ENCODE measurements at regions not wholly inside any gene's neighbourhood (a gene's known extent, or its start where the extent isn't known, plus 50 kb on each side); places are given as distances from the start of the nearest gene placed in this dataset.
"Not testable (repeated sequence)": the region's sequence is repeated elsewhere in the genome, so short reads cannot be mapped to it uniquely, and the experiment has no call there.

GRCh38 chr5:68053202-68053601 lies 162.4 kb upstream of the PIK3R1 start:
- Mint-ChIP-seq H3K9me3 (ENCODE audit: unreplicated experiment) (peaks cover 10% of the 10 kb centered on the region), H3K4me1 (ENCODE audit: low read depth, unreplicated experiment) (peaks cover 3% of the 10 kb centered on the region), H3K36me3 (ENCODE audit: low read depth, unreplicated experiment) (no peaks in the 10 kb centered on the region), H3K27ac (ENCODE audit: unreplicated experiment) (no peak overlapping the region), H3K27me3 (ENCODE audit: low read depth, unreplicated experiment) (no peaks in the 10 kb centered on the region), H3K4me3 (ENCODE audit: unreplicated experiment) (no peak overlapping the region)
- H3K4me2 ChIP-seq (ENCODE audit: low read length): no peak overlapping the region
- H3K36me3 ChIP-seq (ENCODE audit: insufficient read depth, low read length): no peaks in the 10 kb centered on the region
- H2AFZ ChIP-seq (ENCODE audit: low read depth, low read length): no peak overlapping the region
- no peak for FAIRE-seq
- no peak overlapping the region for H3K9ac ChIP-seq (ENCODE audit: low read length)
- no peaks in the 10 kb centered on the region for H3K9me3 ChIP-seq (ENCODE audit: insufficient read depth, low read depth, low read length)
- no peaks in the 10 kb centered on the region for H3K79me2 ChIP-seq (ENCODE audit: insufficient read depth, low read length)
- TF ChIP-seq EZH2 (IDR thresholded peaks at IDR 0.05; ENCODE audit: insufficient read depth, low read length) (no peak), CTCF (IDR thresholded peaks at IDR 0.05; ENCODE audit: insufficient read depth, low read depth, low read length) (no peak)
- DNase-seq (ENCODE audit: low read depth): peak; percentile 31
- H3K4me1 ChIP-seq (ENCODE audit: insufficient read depth, low read length): no peaks in the 10 kb centered on the region
- H3K27me3 ChIP-seq (ENCODE audit: insufficient read depth, low read length): no peaks in the 10 kb centered on the region
- no peak overlapping the region for H3K4me3 ChIP-seq (ENCODE audit: insufficient read depth, low read depth, low read length)
- no peaks in the 10 kb centered on the region for H4K20me1 ChIP-seq (ENCODE audit: insufficient read depth, low read length)
- no peak overlapping the region for H3K27ac ChIP-seq (ENCODE audit: low read depth, low read length)

GRCh38 chr5:68049053-68049713 lies 166.4 kb upstream of the PIK3R1 start:
- no peak for TF ChIP-seq EZH2 (IDR thresholded peaks at IDR 0.05; ENCODE audit: insufficient read depth, low read length)
- no peak for TF ChIP-seq CTCF (IDR thresholded peaks at IDR 0.05; ENCODE audit: insufficient read depth, low read depth, low read length)
- Histone ChIP-seq H3K9ac (ENCODE audit: low read length) (no peak overlapping the region), H3K4me2 (ENCODE audit: low read length) (no peak overlapping the region), H3K27ac (ENCODE audit: low read depth, low read length) (no peak overlapping the region), H3K4me1 (ENCODE audit: insufficient read depth, low read length) (peaks cover 14% of the 10 kb centered on the region), H3K27me3 (ENCODE audit: insufficient read depth, low read length) (no peaks in the 10 kb centered on the region), H3K36me3 (ENCODE audit: insufficient read depth, low read length) (no peaks in the 10 kb centered on the region), H2AFZ (ENCODE audit: low read depth, low read length) (no peak overlapping the region), H3K4me3 (ENCODE audit: insufficient read depth, low read depth, low read length) (no peak overlapping the region), H3K79me2 (ENCODE audit: insufficient read depth, low read length) (no peaks in the 10 kb centered on the region), H3K9me3 (ENCODE audit: insufficient read depth, low read depth, low read length) (no peaks in the 10 kb centered on the region), H4K20me1 (ENCODE audit: insufficient read depth, low read length) (no peaks in the 10 kb centered on the region)
- Mint-ChIP-seq H3K27me3 (ENCODE audit: low read depth, unreplicated experiment) (no peaks in the 10 kb centered on the region), H3K4me1 (ENCODE audit: low read depth, unreplicated experiment) (peaks cover 7% of the 10 kb centered on the region), H3K27ac (ENCODE audit: unreplicated experiment) (no peak overlapping the region), H3K9me3 (ENCODE audit: unreplicated experiment) (peaks cover 12% of the 10 kb centered on the region), H3K4me3 (ENCODE audit: unreplicated experiment) (no peak overlapping the region), H3K36me3 (ENCODE audit: low read depth, unreplicated experiment) (no peaks in the 10 kb centered on the region)
- no peak for DNase-seq (ENCODE audit: low read depth)
- peak; percentile 9 for FAIRE-seq

- H3K4me3 ChIP-seq (ENCODE audit: insufficient read depth, low read depth, low read length): no peak overlapping the region
- H3K9me3 ChIP-seq (ENCODE audit: insufficient read depth, low read depth, low read length): no peaks in the 10 kb centered on the region
- DNase-seq (ENCODE audit: low read depth): no peak
- Mint-ChIP-seq H3K4me3 (ENCODE audit: unreplicated experiment) (no peak overlapping the region), H3K36me3 (ENCODE audit: low read depth, unreplicated experiment) (no peaks in the 10 kb centered on the region), H3K27ac (ENCODE audit: unreplicated experiment) (no peak overlapping the region), H3K4me1 (ENCODE audit: low read depth, unreplicated experiment) (peaks cover 7% of the 10 kb centered on the region), H3K27me3 (ENCODE audit: low read depth, unreplicated experiment) (no peaks in the 10 kb centered on the region), H3K9me3 (ENCODE audit: unreplicated experiment) (peaks cover 12% of the 10 kb centered on the region)
- peaks cover 14% of the 10 kb centered on the region for H3K4me1 ChIP-seq (ENCODE audit: insufficient read depth, low read length)
- H3K36me3 ChIP-seq (ENCODE audit: insufficient read depth, low read length): no peaks in the 10 kb centered on the region
- TF ChIP-seq CTCF (IDR thresholded peaks at IDR 0.05; ENCODE audit: insufficient read depth, low read depth, low read length) (no peak), EZH2 (IDR thresholded peaks at IDR 0.05; ENCODE audit: insufficient read depth, low read length) (no peak)
- H3K4me2 ChIP-seq (ENCODE audit: low read length): no peak overlapping the region
- H3K9ac ChIP-seq (ENCODE audit: low read length): no peak overlapping the region
- H3K79me2 ChIP-seq (ENCODE audit: insufficient read depth, low read length): no peaks in the 10 kb centered on the region
- H2AFZ ChIP-seq (ENCODE audit: low read depth, low read length): no peak overlapping the region
- H4K20me1 ChIP-seq (ENCODE audit: insufficient read depth, low read length): no peaks in the 10 kb centered on the region
- H3K27me3 ChIP-seq (ENCODE audit: insufficient read depth, low read length): no peaks in the 10 kb centered on the region
- H3K27ac ChIP-seq (ENCODE audit: low read depth, low read length): no peak overlapping the region
- FAIRE-seq: no peak
Measured at GRCh38 chr5:68048516-68048915, 167.0 kb upstream of the PIK3R1 start.

GRCh38 chr5:68048054-68048453 lies 167.5 kb upstream of the PIK3R1 start:
- H3K36me3 Mint-ChIP-seq (ENCODE audit: low read depth, unreplicated experiment): not testable (repeated sequence)
- peaks cover 12% of the 10 kb centered on the region for H3K9me3 Mint-ChIP-seq (ENCODE audit: unreplicated experiment)

More at GRCh38 chr5:68048054-68048453, 167.5 kb upstream of the PIK3R1 start:
- H3K4me3 Mint-ChIP-seq (ENCODE audit: unreplicated experiment); H3K9ac ChIP-seq (ENCODE audit: low read length); H2AFZ ChIP-seq (ENCODE audit: low read depth, low read length); H3K79me2 ChIP-seq (ENCODE audit: insufficient read depth, low read length); H3K4me2 ChIP-seq (ENCODE audit: low read length); H3K27me3 ChIP-seq (ENCODE audit: insufficient read depth, low read length); H3K27ac ChIP-seq (ENCODE audit: low read depth, low read length); H3K27me3 Mint-ChIP-seq (ENCODE audit: low read depth, unreplicated experiment); H3K27ac Mint-ChIP-seq (ENCODE audit: unreplicated experiment); H3K36me3 ChIP-seq (ENCODE audit: insufficient read depth, low read length); H4K20me1 ChIP-seq (ENCODE audit: insufficient read depth, low read length); FAIRE-seq; DNase-seq (ENCODE audit: low read depth); H3K4me3 ChIP-seq (ENCODE audit: insufficient read depth, low read depth, low read length); H3K9me3 ChIP-seq (ENCODE audit: insufficient read depth, low read depth, low read length); H3K4me1 Mint-ChIP-seq (ENCODE audit: low read depth, unreplicated experiment): not testable (repeated sequence)
- H3K4me1 ChIP-seq (ENCODE audit: insufficient read depth, low read length): peaks cover 14% of the 10 kb centered on the region

Measured in astrocyte (in vitro differentiated cells and primary cell).